ENCODE measurements at regions not wholly inside any gene's neighbourhood (a gene's known extent, or its start where the extent isn't known, plus 50 kb on each side); places are given as distances from the start of the nearest gene placed in this dataset.

- DNase-seq (ENCODE audit: insufficient read length) (no peak), FAIRE-seq (no peak)
- TF ChIP-seq TAF1 (IDR thresholded peaks at IDR 0.05; ENCODE audit: borderline replicate concordance, low read depth, low read length): no peak
- no peak for TF ChIP-seq POLR2AphosphoS5 (IDR thresholded peaks at IDR 0.05; ENCODE audit: low read depth, low read length)
These were observed 440.0 kb downstream of the USP25 start for GRCh38 chr21:16169779-16170178.

DNA sequence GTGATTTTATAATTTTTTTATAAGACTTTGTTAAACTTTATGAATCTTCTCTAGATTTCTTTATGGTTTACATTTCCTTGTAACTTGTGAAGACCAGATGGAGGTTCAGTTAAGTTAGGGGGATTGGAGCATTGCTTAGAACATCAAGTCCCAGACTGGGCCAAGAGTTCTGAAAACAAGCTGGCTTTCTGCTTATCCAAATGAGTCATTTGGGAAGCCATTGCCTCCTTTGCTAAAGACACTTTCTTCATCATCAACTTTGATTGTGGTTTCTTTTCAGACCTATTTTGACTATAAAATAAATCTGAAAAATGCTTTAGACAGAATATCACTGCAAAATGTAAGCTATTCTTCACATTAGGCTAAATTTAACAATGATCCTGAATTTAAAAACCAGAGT is 446.8 kb downstream of the USP25 start:
- TF ChIP-seq POLR2A (IDR thresholded peaks at IDR 0.05; ENCODE audit: low read depth, low read length): no peak
- no peak for TF ChIP-seq POLR2AphosphoS5 (IDR thresholded peaks at IDR 0.05; ENCODE audit: low read depth, low read length)
- no peak for TF ChIP-seq TAF1 (IDR thresholded peaks at IDR 0.05; ENCODE audit: borderline replicate concordance, low read depth, low read length)
- FAIRE-seq (no peak), DNase-seq (ENCODE audit: insufficient read length) (no peak)

DNA sequence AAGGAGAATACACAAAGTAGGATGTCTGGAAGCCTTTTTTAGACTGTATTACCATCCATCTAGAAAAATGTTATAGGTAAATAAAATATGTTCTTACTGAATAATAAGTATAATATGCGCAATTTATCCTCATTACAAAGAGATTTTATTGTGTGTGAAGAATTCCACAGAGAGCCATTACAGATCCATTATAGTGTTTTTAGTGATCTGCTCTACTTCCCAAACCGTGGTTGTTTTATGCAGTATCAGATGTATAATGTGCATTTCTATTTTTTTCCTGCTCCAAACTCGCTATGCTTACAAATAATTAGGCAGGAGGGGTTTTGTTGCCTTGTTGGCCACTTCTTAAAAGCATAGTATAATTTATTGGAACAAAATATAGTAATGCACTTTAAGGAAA is 447.8 kb downstream of the USP25 start:
- no peak for TF ChIP-seq POLR2AphosphoS5 (IDR thresholded peaks at IDR 0.05; ENCODE audit: low read depth, low read length)
- TF ChIP-seq TAF1 (IDR thresholded peaks at IDR 0.05; ENCODE audit: borderline replicate concordance, low read depth, low read length): no peak
- no peak for TF ChIP-seq POLR2A (IDR thresholded peaks at IDR 0.05; ENCODE audit: low read depth, low read length)
- FAIRE-seq (no peak), DNase-seq (ENCODE audit: insufficient read length) (no peak)

- TF ChIP-seq POLR2A (IDR thresholded peaks at IDR 0.05; ENCODE audit: low read depth, low read length) (no peak), TAF1 (IDR thresholded peaks at IDR 0.05; ENCODE audit: borderline replicate concordance, low read depth, low read length) (no peak), POLR2AphosphoS5 (IDR thresholded peaks at IDR 0.05; ENCODE audit: low read depth, low read length) (no peak)
- DNase-seq (ENCODE audit: insufficient read length): no peak
- FAIRE-seq: no peak
These were observed 450.0 kb downstream of the USP25 start for GRCh38 chr21:16179773-16180172.

GRCh38 chr21:16180614-16181013 is 450.8 kb downstream of the USP25 start:
- no peak for FAIRE-seq
- no peak for DNase-seq (ENCODE audit: insufficient read length)
- TF ChIP-seq TAF1 (IDR thresholded peaks at IDR 0.05; ENCODE audit: borderline replicate concordance, low read depth, low read length) (no peak), POLR2AphosphoS5 (IDR thresholded peaks at IDR 0.05; ENCODE audit: low read depth, low read length) (no peak), POLR2A (IDR thresholded peaks at IDR 0.05; ENCODE audit: low read depth, low read length) (no peak)

DNA sequence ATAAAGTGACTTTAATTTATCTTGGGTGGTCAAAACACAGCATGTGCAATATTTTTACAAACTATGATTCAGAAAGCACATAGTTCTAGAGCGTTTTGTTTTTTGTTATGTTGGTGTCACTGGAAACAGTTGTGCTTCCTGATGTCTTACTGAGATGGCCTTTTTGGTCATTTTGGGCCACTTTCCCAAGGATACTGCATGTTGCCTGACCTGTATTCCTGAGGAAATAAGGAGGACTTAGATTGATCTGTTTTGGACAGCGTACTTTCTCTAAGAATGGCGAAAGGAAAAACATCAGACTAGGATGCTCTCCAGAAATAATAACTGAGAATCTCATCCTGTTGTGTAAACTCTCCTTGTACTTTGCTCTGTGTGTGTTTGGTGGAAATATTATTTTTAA is 451.2 kb downstream of the USP25 start:
- TF ChIP-seq POLR2A (IDR thresholded peaks at IDR 0.05; ENCODE audit: low read depth, low read length): no peak
- TF ChIP-seq POLR2AphosphoS5 (IDR thresholded peaks at IDR 0.05; ENCODE audit: low read depth, low read length): no peak
- no peak for TF ChIP-seq TAF1 (IDR thresholded peaks at IDR 0.05; ENCODE audit: borderline replicate concordance, low read depth, low read length)
- FAIRE-seq: no peak
- DNase-seq (ENCODE audit: insufficient read length): no peak

- DNase-seq (ENCODE audit: insufficient read length): no peak
- TF ChIP-seq TAF1 (IDR thresholded peaks at IDR 0.05; ENCODE audit: borderline replicate concordance, low read depth, low read length): no peak
- FAIRE-seq: no peak
These were observed 456.0 kb downstream of the USP25 start for GRCh38 chr21:16185766-16186165.

DNA sequence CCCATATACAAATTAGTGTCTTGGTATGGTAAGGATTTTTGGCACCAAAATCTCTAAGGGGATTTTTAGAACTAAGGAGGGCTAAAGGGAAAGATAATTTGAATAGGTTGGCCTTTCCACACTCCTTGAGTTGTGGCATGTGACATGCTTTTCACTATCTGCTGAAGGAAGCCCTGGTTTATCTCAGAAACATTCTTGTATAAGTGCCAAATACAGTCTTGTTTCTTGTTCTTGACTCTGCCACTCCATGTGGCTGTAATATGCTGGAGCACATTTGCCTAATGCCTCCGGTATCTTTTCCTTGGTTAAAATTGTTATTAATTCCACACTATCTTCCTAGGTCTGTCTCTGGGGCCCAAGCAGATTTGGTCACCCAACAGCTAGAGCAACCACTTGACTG is 457.0 kb downstream of the USP25 start:
- FAIRE-seq (no peak), DNase-seq (ENCODE audit: insufficient read length) (no peak)
- TF ChIP-seq TAF1 (IDR thresholded peaks at IDR 0.05; ENCODE audit: borderline replicate concordance, low read depth, low read length) (no peak), POLR2AphosphoS5 (IDR thresholded peaks at IDR 0.05; ENCODE audit: low read depth, low read length) (no peak), POLR2A (IDR thresholded peaks at IDR 0.05; ENCODE audit: low read depth, low read length) (no peak)

DNA sequence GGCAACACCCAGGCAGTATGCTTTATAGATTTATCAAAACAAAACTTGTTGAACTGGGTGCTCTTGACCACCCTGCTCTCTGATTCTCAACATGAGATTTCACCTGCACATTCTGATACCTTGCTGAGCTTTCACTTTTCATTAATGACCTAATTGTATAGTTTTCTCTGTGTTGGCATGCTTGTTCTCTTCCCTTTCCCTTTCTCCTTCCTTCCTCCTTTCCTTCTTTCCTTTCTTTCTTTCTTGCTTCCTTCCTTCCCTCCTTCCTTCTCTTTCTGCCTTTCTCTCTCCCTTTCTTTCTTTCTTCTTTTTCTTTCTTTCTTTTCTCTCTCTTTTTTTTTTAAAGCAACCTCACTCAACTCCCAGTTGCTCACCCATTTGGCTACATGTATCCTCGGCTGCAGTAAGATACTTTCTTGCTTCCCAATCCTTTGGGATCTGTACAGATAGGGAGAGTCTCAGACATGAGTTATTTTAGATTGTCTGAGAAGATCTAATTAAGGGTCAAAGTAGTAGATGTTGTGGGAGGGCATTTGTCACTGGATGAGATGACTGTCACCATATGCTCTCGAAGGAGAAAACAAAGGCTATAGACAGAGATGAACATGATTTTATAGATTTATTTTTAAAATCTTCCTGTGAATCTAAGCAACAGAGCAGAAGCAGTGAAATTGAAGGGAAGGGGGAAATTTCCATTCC is 458.0 kb downstream of the USP25 start:
- DNase-seq (ENCODE audit: insufficient read length) (no peak), FAIRE-seq (no peak)
- TF ChIP-seq POLR2A (IDR thresholded peaks at IDR 0.05; ENCODE audit: low read depth, low read length): no peak

DNA sequence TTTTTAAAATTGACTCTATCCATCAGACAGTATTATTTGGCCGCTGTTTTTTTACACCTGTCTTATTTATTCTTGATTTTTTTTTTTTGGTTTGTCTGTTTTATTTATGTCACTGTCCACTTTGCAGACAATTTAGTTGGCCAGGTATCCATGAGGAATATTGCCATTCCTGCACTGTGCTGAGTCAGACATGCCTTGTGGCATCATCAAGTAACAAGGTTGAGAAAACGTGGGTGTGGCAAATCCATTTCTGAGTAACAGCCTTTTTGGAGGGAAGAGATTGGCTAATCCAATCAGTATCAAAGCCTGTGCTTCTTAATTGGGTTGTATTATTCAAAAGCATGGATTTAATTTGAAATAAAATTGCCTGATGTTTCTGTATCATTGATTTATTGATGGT is 463.1 kb downstream of the USP25 start:
- FAIRE-seq (no peak), DNase-seq (ENCODE audit: insufficient read length) (no peak)
- TF ChIP-seq POLR2A (IDR thresholded peaks at IDR 0.05; ENCODE audit: low read depth, low read length) (no peak), POLR2AphosphoS5 (IDR thresholded peaks at IDR 0.05; ENCODE audit: low read depth, low read length) (no peak), TAF1 (IDR thresholded peaks at IDR 0.05; ENCODE audit: borderline replicate concordance, low read depth, low read length) (no peak)

DNA sequence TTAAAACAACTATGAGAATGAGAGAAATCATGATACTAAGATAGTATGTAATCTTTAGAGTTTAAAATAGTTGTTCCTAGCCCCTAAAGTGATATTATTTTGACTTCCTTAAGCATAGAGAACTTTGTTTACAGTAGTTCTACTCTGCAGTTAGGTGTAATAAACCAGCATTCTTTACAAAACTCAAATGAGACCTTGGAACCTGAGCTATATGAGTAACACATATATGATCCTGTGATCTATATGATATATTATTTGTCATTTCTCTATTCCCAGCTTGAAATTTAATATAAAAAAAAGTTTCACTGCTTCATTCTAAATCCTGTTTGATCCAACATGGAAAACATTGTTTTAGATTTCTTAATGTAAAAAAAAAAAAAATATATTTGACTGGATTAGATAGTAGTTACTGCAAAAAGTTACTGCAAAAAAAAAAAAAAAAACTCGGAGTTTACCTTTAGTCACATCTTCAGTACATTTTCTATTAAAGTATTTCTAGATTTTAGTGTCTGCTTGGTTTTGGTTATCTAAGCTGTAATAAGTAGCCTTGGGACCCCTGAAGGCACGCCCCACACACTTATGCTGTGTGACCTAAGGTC is 463.8 kb downstream of the USP25 start:
- DNase-seq (ENCODE audit: insufficient read length): no peak
- TF ChIP-seq POLR2A (IDR thresholded peaks at IDR 0.05; ENCODE audit: low read depth, low read length): no peak
- no peak for FAIRE-seq

DNA sequence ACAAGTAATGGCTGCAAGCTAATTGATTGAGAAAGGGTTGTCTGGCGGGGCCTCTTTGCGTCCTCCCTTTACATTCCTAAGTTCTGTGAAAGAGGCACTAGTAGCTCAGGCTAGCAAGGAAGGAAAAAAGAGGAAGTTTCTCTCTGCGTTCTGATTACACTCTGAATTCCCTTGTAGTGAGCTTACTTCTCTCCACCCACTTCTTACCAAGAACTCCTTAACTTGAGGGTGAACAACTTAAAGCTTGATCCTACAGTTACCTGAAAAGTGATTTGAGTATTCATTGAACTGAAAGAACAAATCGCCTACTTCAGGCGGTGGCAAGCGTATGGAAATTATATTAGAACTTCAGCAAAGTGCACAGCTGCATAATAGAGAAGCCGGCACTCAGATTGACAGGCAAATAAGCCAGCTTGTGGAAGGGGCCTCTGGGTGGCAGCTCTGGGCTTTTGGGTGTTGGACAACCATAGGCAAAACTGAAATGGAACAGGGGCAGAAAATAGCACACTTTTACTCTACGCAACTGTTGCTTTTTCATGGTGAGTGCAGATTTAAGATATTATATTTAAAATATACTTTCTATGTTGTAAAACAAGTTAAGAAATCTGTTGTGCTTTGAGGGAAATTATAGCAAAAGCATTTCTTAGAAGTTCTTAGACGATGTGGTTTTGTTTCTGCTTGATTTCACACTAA is 464.5 kb downstream of the USP25 start:
- FAIRE-seq (no peak), DNase-seq (ENCODE audit: insufficient read length) (no peak)
- no peak for TF ChIP-seq POLR2A (IDR thresholded peaks at IDR 0.05; ENCODE audit: low read depth, low read length)
- TF ChIP-seq TAF1 (IDR thresholded peaks at IDR 0.05; ENCODE audit: borderline replicate concordance, low read depth, low read length): no peak
- TF ChIP-seq POLR2AphosphoS5 (IDR thresholded peaks at IDR 0.05; ENCODE audit: low read depth, low read length): no peak

Data from GM12892 (cell line).